Neural cell (in vitro differentiated cells): ENCODE measurements at regions not wholly inside any gene's neighbourhood (a gene's known extent, or its start where the extent isn't known, plus 50 kb on each side); places are given as distances from the start of the nearest gene placed in this dataset.

Experiments used
- H2AFZ ChIP-seq: fragments of 200-600, 300-800 bp; sonication (generic), shearing (Covaris generic); 2 replicates; pipeline ENCODE4 v1.6.0; 2014; ENCODE audit warnings: low read depth, mild to moderate bottlenecking, antibody characterized with exemption, low read length, moderate library complexity
- H3F3A ChIP-seq: fragments of 200-600 bp; shearing (Covaris generic); 2 replicates; pipeline ENCODE4 v1.6.1; 2016; ENCODE audit warnings: mild to moderate bottlenecking, moderate library complexity, mixed read lengths, antibody characterized with exemption, low read length; ENCODE audit not compliant: insufficient read depth, poor library complexity, severe bottlenecking
- H3K27ac ChIP-seq: fragments of 200-600, 300-800 bp; sonication (generic), shearing (Covaris generic); 2 replicates; pipeline ENCODE4 v1.5.1; 2014; ENCODE audit warnings: mild to moderate bottlenecking, low read length, moderate library complexity
- H3K27me3 ChIP-seq: fragments of 300-800, 200-600 bp; sonication (generic), shearing (Covaris generic); 2 replicates; pipeline ENCODE4 v1.6.0; 2014; ENCODE audit warnings: mild to moderate bottlenecking, low read depth, low read length, moderate library complexity; ENCODE audit not compliant: insufficient read depth
- H3K36me3 ChIP-seq: fragments of 300-800, 200-600 bp; sonication (generic), shearing (Covaris generic); 2 replicates; pipeline ENCODE4 v1.5.1; 2014; ENCODE audit warnings: mild to moderate bottlenecking, antibody characterized with exemption, low read length, moderate library complexity; ENCODE audit not compliant: insufficient read depth
- H3K4me2 ChIP-seq: fragments of 300-800, 200-600 bp; sonication (generic), shearing (Covaris generic); 2 replicates; pipeline ENCODE4 v1.6.0; 2014; ENCODE audit warnings: mild to moderate bottlenecking, low read length
- H3K4me3 ChIP-seq: fragments of 300-800, 200-600 bp; sonication (generic), shearing (Covaris generic); 2 replicates; pipeline ENCODE4 v1.5.1; 2014; ENCODE audit warnings: mild to moderate bottlenecking, low read length, moderate library complexity
- H3K79me2 ChIP-seq: fragments of 200-600 bp; shearing (Covaris generic); replicated peaks from 2 replicates; pipeline ENCODE4 v1.6.0; 2014; ENCODE audit warnings: mild to moderate bottlenecking, low read length, moderate library complexity; ENCODE audit not compliant: insufficient read depth
- H3K9ac ChIP-seq: fragments of 300-800, 200-600 bp; sonication (generic), shearing (Covaris generic); 2 replicates; pipeline ENCODE4 v1.6.1; 2016; ENCODE audit warnings: mild to moderate bottlenecking, low read length, mixed read lengths
- H3K9me2 ChIP-seq: fragments of 200-600 bp; shearing (Covaris generic); 2 replicates; pipeline ENCODE4 v1.6.1; 2016; ENCODE audit warnings: mild to moderate bottlenecking, low read length, mixed read lengths; ENCODE audit not compliant: insufficient read depth
- H3K9me3 ChIP-seq: fragments of 200-600, 300-800 bp; sonication (generic), shearing (Covaris generic); 2 replicates; pipeline ENCODE4 v1.6.1; 2016; ENCODE audit warnings: mild to moderate bottlenecking, mixed run types, low read length, moderate library complexity, mixed read lengths
- H4K20me1 ChIP-seq: fragments of 200-600 bp; shearing (Covaris generic); 2 replicates; pipeline ENCODE4 v1.6.1; 2016; ENCODE audit warnings: mild to moderate bottlenecking, mixed run types; ENCODE audit not compliant: insufficient read depth
- CTCF ChIP-seq: fragments of 450-650 bp; IDR thresholded peaks from 2 replicates; pipeline ENCODE4 v1.5.1; 2014; ENCODE audit warnings: antibody characterized with exemption, mild to moderate bottlenecking, moderate library complexity; ENCODE audit not compliant: poor library complexity, severe bottlenecking
- EP300 ChIP-seq: fragments of 450-650 bp; conservative IDR thresholded peaks from 2 replicates; pipeline ENCODE4 v1.6.1; 2014; ENCODE audit warnings: antibody characterized with exemption, mild to moderate bottlenecking, moderate library complexity; ENCODE audit not compliant: poor library complexity, severe bottlenecking
- EZH2 ChIP-seq: fragments of 200-600, 300-800 bp; shearing (Covaris generic), sonication (generic); IDR thresholded peaks from 2 replicates; pipeline ENCODE4 v1.6.1; 2014; ENCODE audit warnings: antibody characterized with exemption, low read length, borderline replicate concordance, mild to moderate bottlenecking; ENCODE audit not compliant: insufficient read depth, poor library complexity, severe bottlenecking
- MXI1 ChIP-seq: fragments of 450-650 bp; conservative IDR thresholded peaks from 2 replicates; pipeline ENCODE4 v1.6.1; 2014; ENCODE audit warnings: antibody characterized with exemption, mild to moderate bottlenecking; ENCODE audit not compliant: poor library complexity, severe bottlenecking
- POLR2AphosphoS5 ChIP-seq: IDR thresholded peaks from 2 replicates; pipeline ENCODE4 v1.6.1; 2012
- RAD21 ChIP-seq: fragments of 450-650 bp; conservative IDR thresholded peaks from 2 replicates; pipeline ENCODE4 v1.6.1; 2014; ENCODE audit warnings: antibody characterized with exemption, mild to moderate bottlenecking, moderate library complexity
- REST ChIP-seq: IDR thresholded peaks from 2 replicates; pipeline ENCODE4 v1.6.1; 2012; ENCODE audit warnings: borderline replicate concordance
- SMC3 ChIP-seq: fragments of 450-650 bp; conservative IDR thresholded peaks from 2 replicates; pipeline ENCODE4 v1.6.1; 2014; ENCODE audit warnings: antibody characterized with exemption, mild to moderate bottlenecking, moderate library complexity; ENCODE audit not compliant: poor library complexity
- TAF1 ChIP-seq: IDR thresholded peaks from 2 replicates; pipeline ENCODE4 v1.6.1; 2012; ENCODE audit warnings: low read depth

- H3F3A ChIP-seq: no peaks in the 10 kb centered on the region
- H3K4me3 ChIP-seq: no peak overlapping the region
- no peak overlapping the region for H3K9ac ChIP-seq
- no peaks in the 10 kb centered on the region for H3K36me3 ChIP-seq
- H3K9me2 ChIP-seq: no peaks in the 10 kb centered on the region
- no peaks in the 10 kb centered on the region for H3K27me3 ChIP-seq
- H3K4me2 ChIP-seq: no peak overlapping the region
- no peaks in the 10 kb centered on the region for H3K79me2 ChIP-seq
- H3K9me3 ChIP-seq: no peaks in the 10 kb centered on the region
- TF ChIP-seq EP300: no peak
- TF ChIP-seq POLR2AphosphoS5: no peak
- TF ChIP-seq MXI1: no peak
- TF ChIP-seq SMC3: no peak
- no peak for TF ChIP-seq TAF1
- no peak for TF ChIP-seq CTCF
- no peak for TF ChIP-seq REST
- TF ChIP-seq RAD21: no peak
- no peak for TF ChIP-seq EZH2
- no peak overlapping the region for H3K27ac ChIP-seq
- H2AFZ ChIP-seq: no peak overlapping the region
- H4K20me1 ChIP-seq: no peaks in the 10 kb centered on the region
Observed at GRCh38 chr1:87466621-87467020, 137.9 kb downstream of the LMO4 start.

- Histone ChIP-seq H3K36me3 (no peaks in the 10 kb centered on the region), H3K79me2 (no peaks in the 10 kb centered on the region), H3K9me2 (no peaks in the 10 kb centered on the region), H2AFZ (no peak overlapping the region), H3K9ac (no peak overlapping the region), H3K27me3 (no peaks in the 10 kb centered on the region), H3F3A (no peaks in the 10 kb centered on the region), H4K20me1 (no peaks in the 10 kb centered on the region), H3K4me3 (no peak overlapping the region), H3K27ac (no peak overlapping the region), H3K9me3 (no peaks in the 10 kb centered on the region), H3K4me2 (no peak overlapping the region)
- no peak for TF ChIP-seq POLR2AphosphoS5
- no peak for TF ChIP-seq EZH2
- no peak for TF ChIP-seq CTCF
- no peak for TF ChIP-seq EP300
- TF ChIP-seq RAD21: no peak
- no peak for TF ChIP-seq REST
- no peak for TF ChIP-seq SMC3
- TF ChIP-seq MXI1: no peak
- TF ChIP-seq TAF1: no peak
Observed at GRCh38 chr1:87472716-87473115, 144.0 kb downstream of the LMO4 start.
